Colonic mucosa (tissue), 4 donors: ENCODE measurements at regions not wholly inside any gene's neighbourhood (a gene's known extent, or its start where the extent isn't known, plus 50 kb on each side); places are given as distances from the start of the nearest gene placed in this dataset.

Experiments
- DNase-seq: peaks from one replicate; pipeline ENCODE4 v3.0.0-alpha.2; 2020
- H3K27ac ChIP-seq: fragments of 200-600 bp; one replicate; pipeline ENCODE4 v1.8.0; 2021
- H3K27me3 ChIP-seq: fragments of 200-600 bp; one replicate; pipeline ENCODE4 v1.8.0; 2021
- H3K36me3 ChIP-seq: fragments of 200-600 bp; one replicate; pipeline ENCODE4 v1.8.0; 2021
- H3K4me1 ChIP-seq: fragments of 200-600 bp; one replicate; pipeline ENCODE4 v1.8.0; 2021; ENCODE audit warnings: mild to moderate bottlenecking
- H3K4me3 ChIP-seq: fragments of 200-600 bp; one replicate; pipeline ENCODE4 v1.8.0; 2021
- H3K9ac ChIP-seq, 2 donors: one replicate each; pipeline ENCODE4 v1.7.0; 2013; ENCODE audit warnings: control low read depth in 2 of 2, low read depth in 2 of 2, low read length in 2 of 2
- H3K9me3 ChIP-seq: fragments of 200-600 bp; one replicate; pipeline ENCODE4 v1.8.0; 2021
- intact Hi-C: fragments of 100-400 bp; cut with DNase I; formaldehyde crosslinking; loops from one replicate; pipeline ENCODE4 v1.14.1; 2022
- TF ChIP-seq, protein P1 (sequence below): fragments of 200-600 bp; IDR thresholded peaks from one replicate; pipeline ENCODE4 v1.8.0; 2022; ENCODE audit warnings: antibody characterized with exemption, mild to moderate bottlenecking
- donor health status: healthy.
- donor health status: DM: no; HTN: no; CAD: no.
- donor health status: DM: no; HTN: no; CAD: no.

DNA sequence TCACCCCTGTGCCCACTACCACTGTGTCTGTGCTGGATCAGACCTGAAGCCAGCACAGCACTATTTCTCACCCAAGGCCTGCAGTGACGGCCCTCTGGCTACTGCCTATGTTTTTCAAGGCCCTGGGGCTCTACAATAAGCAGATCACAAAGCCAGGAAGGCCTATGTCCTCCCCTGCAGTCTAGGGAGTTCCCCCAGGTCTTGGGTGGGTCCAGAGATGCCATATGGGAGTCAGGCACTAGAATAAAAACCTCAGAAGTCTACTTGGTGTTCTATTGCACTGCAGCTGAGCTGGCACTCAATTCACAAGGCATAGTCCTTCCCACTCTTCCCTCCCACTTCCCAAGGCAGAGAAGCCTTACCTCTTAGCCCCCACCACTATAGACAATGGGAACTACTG is 107.1 kb downstream of the FBXO4 start:
- TF ChIP-seq, protein P1, sequence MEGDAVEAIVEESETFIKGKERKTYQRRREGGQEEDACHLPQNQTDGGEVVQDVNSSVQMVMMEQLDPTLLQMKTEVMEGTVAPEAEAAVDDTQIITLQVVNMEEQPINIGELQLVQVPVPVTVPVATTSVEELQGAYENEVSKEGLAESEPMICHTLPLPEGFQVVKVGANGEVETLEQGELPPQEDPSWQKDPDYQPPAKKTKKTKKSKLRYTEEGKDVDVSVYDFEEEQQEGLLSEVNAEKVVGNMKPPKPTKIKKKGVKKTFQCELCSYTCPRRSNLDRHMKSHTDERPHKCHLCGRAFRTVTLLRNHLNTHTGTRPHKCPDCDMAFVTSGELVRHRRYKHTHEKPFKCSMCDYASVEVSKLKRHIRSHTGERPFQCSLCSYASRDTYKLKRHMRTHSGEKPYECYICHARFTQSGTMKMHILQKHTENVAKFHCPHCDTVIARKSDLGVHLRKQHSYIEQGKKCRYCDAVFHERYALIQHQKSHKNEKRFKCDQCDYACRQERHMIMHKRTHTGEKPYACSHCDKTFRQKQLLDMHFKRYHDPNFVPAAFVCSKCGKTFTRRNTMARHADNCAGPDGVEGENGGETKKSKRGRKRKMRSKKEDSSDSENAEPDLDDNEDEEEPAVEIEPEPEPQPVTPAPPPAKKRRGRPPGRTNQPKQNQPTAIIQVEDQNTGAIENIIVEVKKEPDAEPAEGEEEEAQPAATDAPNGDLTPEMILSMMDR: no peak
- H3K36me3 ChIP-seq: no peaks in the 10 kb centered on the region
- intact Hi-C loops: no loop called here
- DNase-seq: no peak
- no peaks in the 10 kb centered on the region for H3K9me3 ChIP-seq
- no peaks in the 10 kb centered on the region for H3K4me1 ChIP-seq
- no peaks in the 10 kb centered on the region for H3K27me3 ChIP-seq
- no peak overlapping the region for H3K4me3 ChIP-seq
- H3K9ac ChIP-seq: no peak overlapping the region
- H3K27ac ChIP-seq: no peak overlapping the region

DNA sequence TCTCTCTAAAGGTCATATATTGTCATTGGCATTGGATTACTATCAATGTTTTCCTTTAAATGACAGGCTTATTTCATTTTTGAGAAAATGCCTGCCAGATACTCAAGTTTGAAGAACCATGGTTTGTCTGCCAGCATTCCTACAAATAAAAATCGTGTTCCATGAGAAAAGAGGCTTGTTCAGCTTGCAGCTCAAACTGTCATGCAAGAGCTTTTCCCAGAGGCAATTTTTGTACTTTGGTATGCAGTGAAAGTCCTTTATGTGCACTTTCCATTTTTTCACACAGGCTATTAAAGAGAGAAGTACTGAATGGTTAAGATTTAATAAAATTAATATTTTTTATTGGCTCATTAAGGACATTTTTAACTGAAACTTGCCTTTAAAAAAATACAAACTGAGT is 110.4 kb downstream of the FBXO4 start:
- DNase-seq: no peak
- H3K27ac ChIP-seq: no peak overlapping the region
- no peaks in the 10 kb centered on the region for H3K9me3 ChIP-seq
- H3K4me1 ChIP-seq: no peaks in the 10 kb centered on the region
- intact Hi-C loops: no loop called here
- no peak overlapping the region for H3K4me3 ChIP-seq
- TF ChIP-seq, protein P1: no peak
- H3K36me3 ChIP-seq: no peaks in the 10 kb centered on the region
- H3K27me3 ChIP-seq: no peaks in the 10 kb centered on the region
- H3K9ac ChIP-seq: no peak overlapping the region

DNA sequence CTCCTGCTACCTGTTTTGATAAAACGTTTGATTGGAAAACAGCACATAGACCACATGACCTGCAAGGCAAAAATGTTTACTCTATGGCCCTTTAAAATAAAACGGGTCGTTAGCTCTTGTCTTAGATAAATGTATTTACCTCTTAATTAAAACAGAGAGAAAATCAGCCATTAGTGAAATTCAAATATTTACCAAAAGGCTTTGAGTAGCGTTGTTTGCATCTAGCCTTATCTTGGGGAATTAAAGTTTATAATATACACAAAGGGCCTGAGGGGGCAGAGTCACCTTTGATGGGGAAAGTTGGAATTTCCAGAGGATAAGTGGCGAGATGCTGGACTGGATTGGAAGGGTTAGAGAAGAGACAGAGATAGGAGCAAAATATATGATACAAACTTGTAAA is 111.3 kb downstream of the FBXO4 start:
- no peak overlapping the region for H3K4me3 ChIP-seq
- TF ChIP-seq, protein P1: no peak
- no peaks in the 10 kb centered on the region for H3K9me3 ChIP-seq
- intact Hi-C loops: no loop called here
- no peaks in the 10 kb centered on the region for H3K27me3 ChIP-seq
- DNase-seq: no peak
- H3K27ac ChIP-seq: no peak overlapping the region
- no peaks in the 10 kb centered on the region for H3K4me1 ChIP-seq
- H3K9ac ChIP-seq: no peak overlapping the region
- no peaks in the 10 kb centered on the region for H3K36me3 ChIP-seq

DNA sequence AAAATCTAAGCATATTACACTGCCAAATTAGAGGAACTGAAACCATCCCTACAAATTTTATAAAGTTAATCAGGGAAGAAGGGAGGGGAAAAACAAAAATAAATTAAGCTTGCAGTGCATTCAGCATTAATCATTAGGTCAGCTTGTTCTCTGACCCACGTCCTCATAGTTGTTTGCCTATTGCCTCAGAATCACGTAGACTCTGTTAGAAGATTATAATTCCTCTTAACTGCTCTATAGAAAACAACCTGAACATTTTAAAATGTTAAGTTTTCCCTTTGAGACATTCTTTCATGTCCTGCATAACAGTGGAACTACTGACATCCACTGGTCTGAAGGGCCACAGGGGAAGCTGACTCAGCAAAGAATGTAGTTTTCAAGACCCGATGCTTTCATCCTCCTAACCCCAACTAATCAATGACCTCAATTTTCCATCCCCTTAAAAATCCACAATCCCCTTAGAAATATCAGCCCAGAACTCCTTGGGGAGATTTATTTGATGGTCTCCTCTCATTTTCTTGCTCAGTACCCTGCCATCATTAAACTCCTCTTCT is 112.4 kb downstream of the FBXO4 start:
- Histone ChIP-seq H3K9me3 (no peaks in the 10 kb centered on the region), H3K4me1 (no peaks in the 10 kb centered on the region), H3K27ac (no peak overlapping the region), H3K27me3 (no peaks in the 10 kb centered on the region), H3K9ac (no peak overlapping the region), H3K36me3 (no peaks in the 10 kb centered on the region), H3K4me3 (no peak overlapping the region)
- intact Hi-C loops: no loop called here
- DNase-seq: no peak
- TF ChIP-seq, protein P1: no peak

DNA sequence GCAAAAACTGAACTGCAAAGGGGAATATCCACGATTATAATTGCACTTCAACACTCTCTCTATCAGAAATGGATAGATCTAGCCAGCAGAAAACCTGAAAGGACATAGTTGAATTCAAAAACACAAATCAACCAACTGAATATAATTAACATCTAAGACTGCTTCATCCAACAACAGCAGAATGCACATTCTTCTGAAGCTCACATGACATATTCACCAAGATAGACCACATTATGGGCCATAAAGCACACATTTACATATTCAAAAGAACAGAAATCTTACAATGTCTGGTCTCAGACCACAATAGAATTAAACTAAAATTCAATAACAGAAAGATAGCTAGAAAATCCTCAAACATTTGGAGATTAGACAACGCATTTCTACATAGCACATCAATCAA is 118.3 kb downstream of the FBXO4 start:
- TF ChIP-seq, protein P1: no peak
- H3K36me3 ChIP-seq: no peaks in the 10 kb centered on the region
- H3K27me3 ChIP-seq: no peaks in the 10 kb centered on the region
- no peaks in the 10 kb centered on the region for H3K4me1 ChIP-seq
- H3K4me3 ChIP-seq: no peak overlapping the region
- no peak for DNase-seq
- no peak overlapping the region for H3K9ac ChIP-seq
- no peak overlapping the region for H3K27ac ChIP-seq
- no peaks in the 10 kb centered on the region for H3K9me3 ChIP-seq
- intact Hi-C loops: no loop called here
